Left ventricle myocardium inferior (tissue), 1 donor: ENCODE measurements at regions not wholly inside any gene's neighbourhood (a gene's known extent, or its start where the extent isn't known, plus 50 kb on each side); places are given as distances from the start of the nearest gene placed in this dataset.
"Not testable (repeated sequence)": the region's sequence is repeated elsewhere in the genome, so short reads cannot be mapped to it uniquely, and the experiment has no call there.

Experiments used
- DNase-seq: peaks from one replicate; pipeline ENCODE4 v3.0.0-alpha.2; 2020
- H3K27ac ChIP-seq: fragments of 200-600 bp; replicated peaks from 2 replicates; pipeline ENCODE4 v1.8.0; 2021
- H3K27me3 ChIP-seq: fragments of 200-600 bp; 2 replicates; pipeline ENCODE4 v1.8.0; 2021; ENCODE audit warnings: low read depth
- H3K36me3 ChIP-seq: fragments of 200-600 bp; 2 replicates; pipeline ENCODE4 v1.8.0; 2021
- H3K4me1 ChIP-seq: fragments of 200-600 bp; 2 replicates; pipeline ENCODE4 v1.8.0; 2021
- H3K4me3 ChIP-seq: fragments of 200-600 bp; 2 replicates; pipeline ENCODE4 v1.8.0; 2021; ENCODE audit warnings: mild to moderate bottlenecking, moderate library complexity
- H3K9me3 ChIP-seq: fragments of 200-600 bp; replicated peaks from 2 replicates; pipeline ENCODE4 v1.8.0; 2021
- CTCF ChIP-seq: fragments of 200-600 bp; IDR thresholded peaks from 2 replicates; pipeline ENCODE4 v1.8.0; 2021; ENCODE audit warnings: antibody characterized with exemption, mild to moderate bottlenecking, borderline replicate concordance
- intact Hi-C: fragments of 100-400 bp; cut with micrococcal nuclease; formaldehyde crosslinking; loops from one replicate; pipeline ENCODE4 v1.11.0; 2022
- donor health status: DM: no; HTN: yes; CAD: no; lungs with severe emphysema.

GRCh38 chr2:57399057-57399456 is 647.5 kb upstream of the VRK2 start:
- Histone ChIP-seq H3K4me3 (no peak overlapping the region), H3K9me3 (no peaks in the 10 kb centered on the region), H3K4me1 (no peaks in the 10 kb centered on the region), H3K27ac (no peak overlapping the region), H3K36me3 (no peaks in the 10 kb centered on the region), H3K27me3 (no peaks in the 10 kb centered on the region)
- intact Hi-C loops = no loop called here
- DNase-seq = no peak
- no peak for TF ChIP-seq CTCF

GRCh38 chr2:57402096-57402495 is 644.5 kb upstream of the VRK2 start:
- Histone ChIP-seq H3K9me3 (no peaks in the 10 kb centered on the region), H3K36me3 (no peaks in the 10 kb centered on the region), H3K27me3 (no peaks in the 10 kb centered on the region), H3K27ac (no peak overlapping the region), H3K4me1 (no peaks in the 10 kb centered on the region), H3K4me3 (no peak overlapping the region)
- no peak for DNase-seq
- intact Hi-C loops = no loop called here
- TF ChIP-seq CTCF = no peak

GRCh38 chr2:57402755-57403154 is 643.9 kb upstream of the VRK2 start:
- Histone ChIP-seq H3K36me3 (no peaks in the 10 kb centered on the region), H3K4me3 (no peak overlapping the region), H3K27ac (no peak overlapping the region), H3K27me3 (no peaks in the 10 kb centered on the region), H3K9me3 (no peaks in the 10 kb centered on the region), H3K4me1 (no peaks in the 10 kb centered on the region)
- intact Hi-C loops = no loop called here
- TF ChIP-seq CTCF = no peak
- no peak for DNase-seq

GRCh38 chr2:57407772-57408201 is 638.8 kb upstream of the VRK2 start:
- intact Hi-C loops = no loop called here
- TF ChIP-seq CTCF = no peak
- no peak for DNase-seq

GRCh38 chr2:57408587-57408986 is 638.0 kb upstream of the VRK2 start:
- TF ChIP-seq CTCF = no peak
- H3K27me3 ChIP-seq = no peaks in the 10 kb centered on the region
- intact Hi-C loops = no loop called here
- H3K9me3 ChIP-seq = peaks cover 32% of the 10 kb centered on the region
- DNase-seq = no peak
- no peak overlapping the region for H3K4me3 ChIP-seq
- H3K4me1 ChIP-seq = no peaks in the 10 kb centered on the region
- H3K27ac ChIP-seq = no peak overlapping the region
- H3K36me3 ChIP-seq = no peaks in the 10 kb centered on the region

More at GRCh38 chr2:57407772-57408201, 638.8 kb upstream of the VRK2 start:
- H3K4me1 ChIP-seq = no peaks in the 10 kb centered on the region
- H3K27ac ChIP-seq = no peak overlapping the region
- H3K9me3 ChIP-seq = peaks cover 24% of the 10 kb centered on the region
- H3K27me3 ChIP-seq = no peaks in the 10 kb centered on the region
- no peaks in the 10 kb centered on the region for H3K36me3 ChIP-seq
- H3K4me3 ChIP-seq = no peak overlapping the region

- H3K4me3 ChIP-seq = no peak overlapping the region
- H3K27me3 ChIP-seq = no peaks in the 10 kb centered on the region
- H3K9me3 ChIP-seq = peaks cover 39% of the 10 kb centered on the region
- no peak for DNase-seq
- no peaks in the 10 kb centered on the region for H3K36me3 ChIP-seq
- no peak for TF ChIP-seq CTCF
- no peak overlapping the region for H3K27ac ChIP-seq
- H3K4me1 ChIP-seq = no peaks in the 10 kb centered on the region
- intact Hi-C loops = no loop called here
Observed at GRCh38 chr2:57417007-57417406, 629.6 kb upstream of the VRK2 start.

GRCh38 chr2:57418859-57419346 is 627.7 kb upstream of the VRK2 start:
- peaks cover 20% of the 10 kb centered on the region for H3K9me3 ChIP-seq
- H3K36me3 ChIP-seq, H3K27me3 ChIP-seq, H3K4me3 ChIP-seq, intact Hi-C loops, H3K4me1 ChIP-seq, DNase-seq, H3K27ac ChIP-seq: not testable (repeated sequence)
